AG04449 (cell line): ENCODE measurements at regions not wholly inside any gene's neighbourhood (a gene's known extent, or its start where the extent isn't known, plus 50 kb on each side); places are given as distances from the start of the nearest gene placed in this dataset.
"Not testable (repeated sequence)": the region's sequence is repeated elsewhere in the genome, so short reads cannot be mapped to it uniquely, and the experiment has no call there.

ENCODE experiments used
- CTCF ChIA-PET: fragments of 350-600 bp; formaldehyde crosslinking; extraction: SDS; loops from one replicate; lab custom pipeline; 2021; ENCODE audit warnings: antibody characterized with exemption; lab: Yijun Ruan, JAX
- POLR2A ChIA-PET: fragments of 400-600, 350-600 bp; formaldehyde crosslinking; extraction: SDS; loops from one replicate; lab custom pipeline; 2020; ENCODE audit warnings: antibody characterized with exemption, inconsistent platforms; lab: Yijun Ruan, JAX
- DNase-seq: peaks from one replicate; pipeline ENCODE4 v3.0.0-alpha.2; 2010; ENCODE audit warnings: low read depth, low spot score
- H3K4me3 ChIP-seq: 2 replicates; pipeline ENCODE4 v1.5.1; 2011; ENCODE audit warnings: low read depth, mild to moderate bottlenecking, control low read depth, low read length
- CTCF ChIP-seq: IDR thresholded peaks from one replicate; pipeline ENCODE4 v1.5.1; 2011; ENCODE audit warnings: mild to moderate bottlenecking, moderate library complexity, low read length, control low read depth, inconsistent platforms; ENCODE audit not compliant: insufficient read depth; ENCODE audit errors: missing control alignments

GRCh38 chr1:203405703-203406438, 54.9 kb upstream of the FMOD start:
- no peak for TF ChIP-seq CTCF
- no peak overlapping the region for H3K4me3 ChIP-seq
- POLR2A ChIA-PET, result interaction anchor here (0.6 kb wide), 1 partner anchor 1061 kb away, joined by 3 read pairs; no protein-coding TSS in a partner anchor
- no peak for DNase-seq
- CTCF ChIA-PET, result interaction anchor here (2.1 kb wide), 1 partner anchor 82 kb away, joined by 4 read pairs; no protein-coding TSS in a partner anchor

- ChIA-PET POLR2A (interaction anchor here (0.6 kb wide), 1 partner anchor 1060 kb away, joined by 3 read pairs; no protein-coding TSS in a partner anchor), CTCF (interaction anchor here (1.0 to 2.1 kb wide), 2 partner anchors 19 to 82 kb away, joined by 3 to 4 read pairs; no protein-coding TSS in a partner anchor)
- no peak for DNase-seq
- no peak overlapping the region for H3K4me3 ChIP-seq
- no peak for TF ChIP-seq CTCF
These were observed 55.6 kb upstream of the FMOD start for GRCh38 chr1:203406446-203407045.

- POLR2A ChIA-PET, result no interaction called here
- DNase-seq, result no peak
- TF ChIP-seq CTCF, result no peak
- no peak overlapping the region for H3K4me3 ChIP-seq
- CTCF ChIA-PET, result interaction anchor here (1.0 to 2.1 kb wide), 2 partner anchors 18 to 81 kb away, joined by 3 to 4 read pairs; no protein-coding TSS in a partner anchor
These were observed 56.4 kb upstream of the FMOD start for GRCh38 chr1:203407296-203407695.

GRCh38 chr1:203408486-203409481, 57.9 kb upstream of the FMOD start:
- ChIA-PET CTCF (no interaction called here), POLR2A (no interaction called here)
- TF ChIP-seq CTCF, result no peak
- no peak for DNase-seq
- no peak overlapping the region for H3K4me3 ChIP-seq

- CTCF ChIA-PET, result interaction anchor here (1.2 kb wide), 1 partner anchor 69 kb away, joined by 4 read pairs; no protein-coding TSS in a partner anchor
- H3K4me3 ChIP-seq, result no peak overlapping the region
These were observed 59.4 kb upstream of the FMOD start for GRCh38 chr1:203410182-203410900.

GRCh38 chr1:203411431-203411830, 60.5 kb upstream of the FMOD start:
- CTCF ChIA-PET, result interaction anchor here (1.0 kb wide), 1 partner anchor 8 kb away, joined by 3 read pairs; no protein-coding TSS in a partner anchor
- POLR2A ChIA-PET, result not testable (repeated sequence)

More at GRCh38 chr1:203410182-203410900, 59.4 kb upstream of the FMOD start:
- TF ChIP-seq CTCF, result no peak
- DNase-seq, result no peak
- POLR2A ChIA-PET, result interaction anchor here (1.5 kb wide), 1 partner anchor 15 kb away, joined by 3 read pairs; no protein-coding TSS in a partner anchor

More at GRCh38 chr1:203411431-203411830, 60.5 kb upstream of the FMOD start:
- not testable (repeated sequence) for DNase-seq, H3K4me3 ChIP-seq
